Femur (tissue), 1 donor: ENCODE measurements at regions not wholly inside any gene's neighbourhood (a gene's known extent, or its start where the extent isn't known, plus 50 kb on each side); places are given as distances from the start of the nearest gene placed in this dataset.
"Not testable (repeated sequence)": the region's sequence is repeated elsewhere in the genome, so short reads cannot be mapped to it uniquely, and the experiment has no call there.

Experiments used
- DNase-seq: peaks from one replicate; pipeline ENCODE4 v3.0.0-alpha.2; 2017

DNA sequence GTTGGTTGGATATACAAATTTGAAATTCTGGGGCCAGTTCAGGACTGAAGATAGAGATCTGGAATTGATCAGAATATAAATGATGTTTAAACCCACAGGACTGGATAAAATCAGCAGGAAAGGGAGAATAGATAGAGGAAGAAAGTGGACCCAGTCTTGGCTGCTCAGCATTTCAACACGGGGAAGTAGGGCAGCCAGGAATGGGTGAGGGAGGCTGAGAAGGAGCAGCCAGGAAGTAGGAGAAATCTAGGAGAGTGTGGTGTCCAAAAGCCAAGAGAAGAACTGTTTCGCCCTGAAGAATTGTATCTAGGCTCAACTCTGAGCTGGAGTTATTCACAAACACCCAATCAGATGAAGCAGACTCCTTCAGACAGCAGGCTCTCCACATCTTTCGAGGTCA is 197.9 kb downstream of the CDCA7 start:
- no peak for DNase-seq

DNA sequence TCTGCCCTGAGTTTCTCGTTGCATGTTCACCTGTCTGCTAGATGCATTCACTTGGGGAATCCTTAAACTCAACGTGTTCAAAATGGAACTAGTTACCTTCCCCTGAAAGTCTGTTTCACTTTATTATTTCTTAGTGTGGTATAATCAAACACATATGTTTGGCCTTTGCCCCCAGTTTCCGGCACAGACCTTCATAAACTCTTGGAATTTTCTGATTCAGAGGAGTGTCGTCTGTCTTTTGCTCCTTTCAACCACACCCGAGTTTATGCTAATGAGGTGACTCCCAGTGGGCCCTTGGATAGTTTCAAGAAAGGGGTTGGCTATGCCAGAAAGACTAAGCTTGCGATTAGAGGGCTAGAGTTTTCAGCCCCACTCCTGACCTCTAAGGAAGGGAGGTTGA is 198.9 kb downstream of the CDCA7 start:
- no peak for DNase-seq

DNA sequence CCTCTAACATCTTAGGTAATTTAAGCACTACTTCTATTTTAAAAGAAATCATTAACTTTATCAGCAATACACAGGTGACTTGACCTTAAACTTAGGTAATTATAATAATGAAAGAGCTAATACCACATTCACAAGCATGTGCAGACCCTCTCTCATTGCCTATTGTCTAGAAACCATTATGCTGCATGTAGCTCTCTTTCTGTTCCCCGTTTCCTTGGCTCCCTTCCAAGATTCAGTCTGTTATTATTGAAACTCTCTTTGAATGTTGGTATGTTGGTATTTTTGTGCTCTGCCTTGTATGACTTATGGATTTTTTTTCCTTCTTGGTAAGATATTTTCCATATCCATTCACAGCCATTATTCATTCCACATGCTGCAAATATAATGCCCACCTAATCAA is 201.2 kb downstream of the CDCA7 start:
- DNase-seq, result no peak

DNA sequence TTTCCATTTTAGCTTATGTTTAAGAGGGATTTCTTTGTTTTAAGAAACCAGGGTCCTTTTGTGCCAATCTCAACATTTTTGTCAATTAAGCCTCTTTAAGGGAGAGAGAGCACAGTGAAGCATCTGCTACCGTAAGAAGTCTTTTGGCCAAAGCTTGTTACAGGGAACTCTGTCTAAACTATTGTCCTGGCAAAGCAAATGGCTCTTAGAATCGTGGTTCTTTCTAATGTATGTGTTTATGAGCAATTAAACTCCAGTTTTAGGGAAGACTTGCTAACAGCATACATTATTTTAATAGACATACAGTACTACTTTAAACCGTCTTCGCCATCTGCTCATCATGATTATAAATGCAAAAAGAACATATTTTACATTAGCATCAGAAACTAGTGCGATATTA is 202.1 kb downstream of the CDCA7 start:
- DNase-seq, result no peak

DNA sequence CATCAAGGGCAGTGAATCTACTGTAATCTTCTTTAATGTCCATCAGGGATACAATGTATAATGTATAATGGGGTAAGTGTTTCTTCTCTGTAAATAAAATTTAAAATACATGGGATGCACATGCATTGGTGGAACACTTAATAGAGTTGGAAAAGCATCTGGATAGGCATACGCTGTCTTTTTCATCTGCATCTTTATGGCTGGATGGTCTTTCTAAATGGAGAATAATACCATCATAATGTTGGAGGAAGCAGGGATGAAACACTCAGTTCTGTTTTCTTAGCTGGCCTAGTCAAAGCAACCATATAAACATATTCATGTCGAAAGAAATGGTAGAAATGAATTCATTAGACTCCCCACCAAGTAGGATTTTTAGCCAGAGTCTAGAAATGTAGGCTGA is 202.8 kb downstream of the CDCA7 start:
- no peak for DNase-seq

DNA sequence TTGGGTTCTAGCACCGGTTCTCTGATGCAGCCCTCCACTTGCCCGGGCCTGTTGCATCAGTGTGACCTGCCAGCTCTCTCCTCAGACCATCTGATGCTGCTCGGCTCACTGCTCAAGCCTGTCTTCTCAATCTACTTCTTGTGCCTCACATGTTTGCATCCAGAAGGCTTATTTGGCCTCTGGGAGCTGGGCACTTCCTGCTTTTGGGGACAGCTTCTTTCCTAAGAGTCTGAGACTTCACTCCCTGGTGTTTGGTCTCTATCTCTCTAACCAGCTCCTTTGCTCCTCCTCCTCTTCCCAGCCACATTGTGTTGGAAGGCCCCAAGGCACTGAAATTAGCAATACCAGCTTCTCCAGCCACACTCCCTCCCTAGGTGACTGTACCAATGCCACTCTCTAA is 212.8 kb downstream of the CDCA7 start:
- no peak for DNase-seq

DNA sequence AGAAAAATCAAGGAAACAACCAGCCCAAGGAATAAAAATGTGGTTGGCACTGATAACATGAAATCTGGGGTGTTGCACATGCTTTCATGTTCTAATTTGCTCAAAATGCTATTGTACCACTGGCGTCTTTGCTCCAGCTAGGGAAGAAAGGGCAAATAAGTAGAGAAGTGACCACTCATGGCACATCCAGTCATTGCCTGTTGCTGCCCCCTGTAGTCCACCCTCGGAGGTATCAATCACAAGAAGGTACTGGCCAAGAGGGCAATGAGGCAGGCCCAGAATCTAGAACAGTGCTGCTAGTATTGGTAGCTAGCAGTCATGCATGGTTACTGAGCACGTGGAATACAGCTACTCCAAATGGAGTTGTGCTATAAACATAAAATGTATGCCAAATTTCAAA is 213.4 kb downstream of the CDCA7 start:
- no peak for DNase-seq

DNA sequence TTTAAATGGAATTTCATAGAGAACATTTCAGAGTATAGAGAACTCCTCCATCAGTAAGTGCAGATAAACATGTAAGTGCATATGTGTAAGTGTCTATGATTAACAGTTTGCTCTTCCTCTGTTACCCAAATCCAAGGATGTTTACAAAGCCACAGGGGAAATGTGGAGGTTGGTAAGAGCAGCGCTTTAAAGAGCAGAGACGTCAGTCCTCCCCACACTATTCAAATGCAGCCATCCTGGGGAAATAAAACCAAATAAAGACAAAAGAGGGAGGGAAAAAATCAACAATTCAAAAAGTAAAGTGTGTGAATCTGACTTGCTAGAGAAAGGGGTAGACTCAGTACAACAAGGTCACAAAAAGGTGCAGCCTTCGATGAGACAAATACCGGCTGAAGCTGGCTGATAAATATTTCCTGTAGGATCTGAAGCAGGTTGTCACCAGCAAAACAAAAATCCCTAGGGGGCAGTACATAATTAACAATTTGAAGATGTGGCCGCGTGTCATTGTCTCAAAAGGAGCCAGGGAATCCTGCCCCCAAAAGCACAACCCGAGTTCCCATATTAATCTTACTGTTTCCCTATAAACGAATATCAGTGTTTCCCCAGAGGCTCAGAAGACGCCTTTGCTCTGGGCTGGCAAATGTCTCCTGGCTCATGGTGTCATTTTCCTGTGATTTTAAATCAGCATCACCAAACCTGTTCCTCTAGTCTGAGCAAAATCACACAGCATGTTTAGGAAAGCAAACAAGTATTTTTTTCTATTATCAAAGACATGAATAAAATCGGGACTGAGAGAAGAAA is 216.5 kb downstream of the CDCA7 start:
- no peak for DNase-seq

DNA sequence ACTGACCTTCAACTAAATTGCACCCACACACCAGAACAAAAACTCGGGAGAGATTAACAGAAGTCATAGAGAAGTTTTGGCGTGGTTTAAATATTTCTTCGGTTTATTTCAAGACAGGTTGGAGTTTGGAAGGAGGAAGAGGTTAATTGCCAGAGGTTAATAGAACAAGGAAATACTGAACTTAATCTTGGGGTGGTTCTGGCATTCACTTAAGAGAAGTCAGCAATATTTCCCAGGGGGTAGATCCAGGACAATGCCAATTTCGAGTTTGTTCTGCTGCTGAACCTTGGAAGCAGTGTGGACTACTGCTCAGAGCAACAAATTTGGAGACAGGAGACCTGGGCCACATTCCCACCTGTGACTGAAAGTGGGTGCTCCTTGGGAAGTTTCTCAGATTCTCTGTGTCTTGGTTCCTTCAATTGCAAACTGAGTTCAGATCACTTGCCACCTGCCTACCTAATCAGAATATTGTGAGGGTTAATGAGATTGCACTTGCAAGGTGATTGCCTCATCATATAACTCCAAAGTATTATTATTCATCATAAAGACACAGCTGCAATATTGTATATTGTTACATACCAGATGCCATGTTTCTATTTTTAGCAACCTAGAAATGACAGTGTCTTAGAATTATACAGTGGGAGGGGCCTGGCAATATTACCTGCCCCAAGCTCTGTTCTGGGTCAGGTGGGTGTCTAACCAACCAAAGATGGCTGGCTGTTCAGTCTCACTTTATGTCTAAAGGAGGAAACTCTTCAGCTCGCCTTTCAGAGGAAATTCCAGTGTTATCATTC is 217.4 kb downstream of the CDCA7 start:
- DNase-seq, result no peak

DNA sequence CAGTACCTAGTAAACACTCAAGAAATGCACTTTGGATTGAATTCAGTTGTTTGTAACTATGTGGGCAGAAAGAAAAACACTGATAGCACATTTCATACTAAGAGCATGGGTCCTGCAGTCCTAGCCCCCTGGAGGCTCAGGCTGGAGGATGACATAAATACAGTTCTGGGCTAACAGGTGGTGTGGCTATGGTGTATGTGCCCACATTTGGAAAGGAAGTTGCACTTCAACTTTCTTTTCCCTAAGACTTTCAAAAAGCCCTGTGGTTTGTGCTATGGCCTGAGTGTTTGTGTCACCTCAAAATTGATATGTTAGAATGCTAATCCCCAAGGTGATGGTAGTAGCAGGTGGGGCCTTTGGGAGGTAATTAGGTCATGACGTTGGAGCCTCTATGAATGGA is 218.2 kb downstream of the CDCA7 start:
- no peak for DNase-seq

DNA sequence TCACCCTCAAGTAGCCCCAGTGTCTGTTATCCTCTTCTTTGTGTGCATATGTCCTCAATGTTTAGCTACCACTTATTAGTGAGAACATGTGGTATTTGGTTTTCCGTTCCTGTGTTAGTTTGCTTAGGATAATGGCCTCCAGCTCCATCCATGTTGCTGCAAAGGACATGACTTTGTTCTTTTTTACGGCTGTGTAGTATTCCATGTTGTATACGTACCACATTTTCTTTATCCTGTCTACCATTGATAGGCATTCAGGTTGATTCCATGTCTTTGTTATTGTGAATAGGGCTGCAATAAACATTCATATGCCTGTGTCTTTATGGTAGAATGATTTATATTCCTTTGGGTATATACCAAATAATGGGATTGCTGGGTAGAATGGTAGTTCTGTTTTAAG is 219.1 kb downstream of the CDCA7 start:
- DNase-seq, result not testable (repeated sequence)

DNA sequence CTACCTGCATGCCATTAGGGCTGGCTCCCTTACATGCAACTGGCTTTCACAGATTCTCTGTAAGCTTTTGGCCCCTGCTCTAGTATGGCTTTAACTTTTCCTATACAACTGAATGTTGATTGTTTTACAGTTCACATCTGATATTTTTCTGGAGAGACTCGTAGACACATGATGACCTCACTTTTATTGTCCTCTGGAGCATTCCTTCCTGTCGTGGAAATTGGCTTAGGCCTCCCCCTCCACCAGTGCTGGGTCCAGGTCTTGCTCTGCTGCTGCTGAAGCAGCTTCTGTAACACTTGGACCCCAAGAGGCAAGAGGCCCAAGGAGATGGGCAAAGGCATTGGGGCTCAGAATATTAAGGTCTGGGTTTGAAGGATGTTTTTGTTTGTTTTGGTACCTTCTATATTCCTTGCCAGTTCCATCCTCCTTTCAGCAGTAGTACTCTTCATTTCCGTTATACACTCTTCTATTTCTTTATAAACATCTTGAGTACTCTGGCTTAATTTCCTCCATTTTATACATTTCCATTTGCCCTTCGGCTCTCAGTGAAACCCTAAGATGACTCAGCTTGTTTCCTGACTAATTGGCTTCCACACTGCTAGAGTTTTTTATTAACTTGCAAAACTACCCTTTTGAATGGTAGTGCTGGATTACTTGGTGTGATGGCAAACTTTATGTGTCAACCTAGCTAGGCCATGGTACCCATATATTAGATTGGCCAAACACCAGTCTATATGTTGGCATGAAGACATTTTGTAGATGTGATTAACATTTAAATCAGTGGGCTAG is 219.8 kb downstream of the CDCA7 start:
- no peak for DNase-seq

DNA sequence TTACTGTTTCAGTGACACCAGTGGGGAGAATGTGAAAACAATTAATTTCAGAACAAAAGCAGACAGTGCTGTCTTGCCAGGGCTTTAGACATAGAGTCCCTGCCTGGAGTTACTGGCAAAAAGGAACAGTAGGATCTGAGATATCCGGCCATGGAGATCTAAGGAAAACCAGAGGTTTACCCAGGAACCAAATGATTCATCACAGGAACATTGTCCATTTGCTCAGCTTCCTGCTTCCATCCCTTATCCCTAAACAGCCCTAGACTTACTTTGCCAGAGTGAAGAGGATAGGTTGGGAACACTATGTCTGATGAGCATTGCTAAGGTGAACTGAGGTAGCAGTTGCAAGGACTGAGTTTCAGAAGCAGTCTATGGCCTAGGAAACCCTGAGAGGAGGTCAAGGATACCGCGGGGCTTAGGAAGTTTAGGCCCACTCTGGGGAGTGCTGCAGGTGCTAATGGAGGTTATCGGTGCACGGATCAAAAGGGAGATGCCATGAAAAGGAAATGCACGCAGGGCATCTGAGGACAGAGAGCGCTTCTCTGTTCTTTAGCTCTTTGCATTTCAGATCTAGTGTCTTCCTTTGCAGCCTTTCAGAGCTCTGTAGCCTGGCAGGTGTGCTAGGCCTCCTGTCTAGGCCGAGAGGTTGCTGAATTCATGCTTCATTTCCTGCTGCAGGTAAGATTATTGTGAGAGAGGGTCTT is 223.9 kb downstream of the CDCA7 start:
- DNase-seq, result no peak

DNA sequence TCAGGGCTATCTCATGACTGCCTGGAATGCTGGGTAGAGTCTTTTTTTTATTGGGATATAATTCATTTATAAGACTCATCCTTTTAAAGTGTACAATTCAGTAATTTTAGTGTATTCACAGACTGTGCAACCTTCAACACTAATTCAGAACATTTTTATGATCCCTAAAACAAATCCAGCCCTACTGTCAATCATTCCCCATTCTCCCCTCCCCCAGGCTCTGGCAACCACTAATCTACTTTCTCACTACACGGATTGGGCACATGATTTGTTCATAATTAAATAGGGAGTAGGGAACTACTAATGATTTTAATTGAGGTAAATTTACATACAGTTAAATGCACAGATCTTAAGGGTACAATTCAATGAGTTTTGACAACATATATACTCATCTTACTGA is 225.7 kb downstream of the CDCA7 start:
- no peak for DNase-seq

DNA sequence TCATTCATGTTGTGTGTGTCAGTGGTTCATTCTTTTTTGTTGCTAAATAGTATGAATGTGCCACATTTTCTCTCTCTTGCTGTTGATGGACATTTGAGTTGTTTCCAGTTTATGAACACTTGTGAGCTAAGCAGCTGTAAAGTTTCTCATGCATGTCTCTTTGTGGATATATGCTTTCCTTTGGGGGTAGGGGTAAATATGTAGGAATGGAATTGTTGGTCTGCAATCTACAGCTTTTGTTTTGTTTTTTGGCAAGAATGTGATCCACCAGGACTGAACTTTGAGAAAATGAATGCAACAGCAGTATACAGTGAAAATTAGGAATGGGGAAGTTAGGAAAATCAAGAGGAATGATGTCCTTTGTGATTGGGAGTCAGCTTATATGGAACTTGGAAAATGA is 226.3 kb downstream of the CDCA7 start:
- DNase-seq, result no peak

DNA sequence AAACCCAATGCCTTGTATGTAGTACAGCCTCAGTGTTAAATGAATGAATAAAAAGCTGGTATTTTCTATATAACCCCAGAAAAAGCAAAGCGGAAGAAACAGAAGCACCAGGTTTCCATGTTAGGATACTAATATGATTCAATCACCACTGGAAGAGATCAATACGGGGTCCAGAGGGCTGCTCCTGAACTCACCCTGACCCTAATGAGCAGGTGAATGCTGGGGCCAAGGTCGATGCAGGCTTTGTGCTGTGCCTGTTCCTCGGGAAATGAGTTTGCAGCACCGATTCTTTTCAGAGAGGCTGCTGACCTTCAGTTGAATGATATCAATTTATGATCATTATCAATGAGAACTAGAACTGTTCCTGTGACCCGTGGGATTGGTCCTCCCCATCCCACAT is 228.5 kb downstream of the CDCA7 start:
- DNase-seq, result no peak

DNA sequence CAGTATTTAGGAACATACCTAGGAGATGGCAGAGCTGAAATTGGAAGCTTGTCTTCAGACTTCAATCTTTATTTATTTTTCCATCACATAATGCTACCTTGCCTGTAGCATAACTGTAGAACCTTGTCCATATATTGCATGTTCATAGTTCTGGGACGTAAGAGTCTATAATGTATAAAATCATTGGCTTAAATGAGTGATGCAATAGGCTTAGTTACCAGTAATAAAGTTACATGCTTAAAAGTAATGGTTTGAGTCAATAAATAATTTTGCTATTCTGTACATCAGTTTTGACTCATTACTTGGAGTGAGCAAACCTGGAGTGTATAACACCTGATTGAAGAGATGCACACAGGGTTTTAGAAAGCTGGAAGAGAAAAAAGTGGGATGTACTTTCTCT is 229.3 kb downstream of the CDCA7 start:
- no peak for DNase-seq

DNA sequence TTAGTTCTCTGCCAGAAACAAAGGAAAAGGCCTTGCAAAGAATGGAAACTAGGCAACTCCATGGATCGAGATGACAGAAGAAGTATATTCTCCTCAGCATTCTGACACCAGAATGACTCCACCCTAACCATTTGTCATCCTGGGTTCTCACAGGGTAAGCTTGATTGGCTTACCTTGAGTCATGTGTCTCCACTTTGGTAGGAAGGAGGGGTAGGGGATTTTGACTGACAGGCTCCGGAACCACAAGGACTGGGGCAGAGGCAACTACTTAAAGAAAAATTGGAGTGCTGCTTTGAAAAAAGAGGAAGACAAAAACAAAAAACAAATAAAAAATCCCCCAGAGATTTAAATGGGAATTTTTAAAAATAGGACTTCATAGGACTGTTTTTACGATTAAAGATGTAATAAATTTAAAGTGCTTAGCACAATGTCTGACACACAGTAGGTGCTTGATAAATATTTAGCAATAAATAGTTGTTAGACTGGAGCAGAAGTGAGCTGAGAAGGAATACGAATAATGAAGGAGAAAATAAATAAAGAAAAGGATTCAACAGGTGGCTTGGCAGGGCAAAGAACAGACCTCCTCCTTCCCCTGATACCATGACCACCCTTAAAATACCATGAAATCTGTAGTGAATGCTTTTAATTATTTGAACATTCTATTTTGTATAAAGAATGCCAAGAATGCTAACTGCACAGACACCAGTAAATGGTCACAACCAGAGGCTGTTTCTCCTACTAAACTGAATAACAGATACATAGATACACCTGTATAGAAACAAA is 230.2 kb downstream of the CDCA7 start:
- no peak for DNase-seq

DNA sequence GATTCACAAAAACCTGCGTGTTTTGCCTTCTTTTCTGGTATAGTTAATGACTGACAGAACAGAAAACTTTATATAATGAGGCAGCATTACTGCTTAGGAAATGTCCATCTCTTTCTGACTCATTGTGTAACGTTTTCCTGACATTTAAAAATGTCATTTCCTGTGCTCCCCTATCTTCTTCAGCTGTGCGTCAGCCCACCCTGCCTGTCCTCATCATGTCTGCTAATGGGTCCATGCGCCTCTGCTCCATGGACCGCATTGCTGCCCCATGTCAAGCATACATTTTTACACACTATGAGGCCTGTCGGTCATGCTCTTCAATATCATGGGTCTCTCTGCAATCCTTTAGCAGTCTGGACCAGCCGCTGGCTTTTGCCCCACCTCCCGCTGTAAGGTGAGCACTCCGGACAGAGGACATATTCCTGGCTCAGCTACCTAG is 234.3 kb downstream of the CDCA7 start:
- no peak for DNase-seq

DNA sequence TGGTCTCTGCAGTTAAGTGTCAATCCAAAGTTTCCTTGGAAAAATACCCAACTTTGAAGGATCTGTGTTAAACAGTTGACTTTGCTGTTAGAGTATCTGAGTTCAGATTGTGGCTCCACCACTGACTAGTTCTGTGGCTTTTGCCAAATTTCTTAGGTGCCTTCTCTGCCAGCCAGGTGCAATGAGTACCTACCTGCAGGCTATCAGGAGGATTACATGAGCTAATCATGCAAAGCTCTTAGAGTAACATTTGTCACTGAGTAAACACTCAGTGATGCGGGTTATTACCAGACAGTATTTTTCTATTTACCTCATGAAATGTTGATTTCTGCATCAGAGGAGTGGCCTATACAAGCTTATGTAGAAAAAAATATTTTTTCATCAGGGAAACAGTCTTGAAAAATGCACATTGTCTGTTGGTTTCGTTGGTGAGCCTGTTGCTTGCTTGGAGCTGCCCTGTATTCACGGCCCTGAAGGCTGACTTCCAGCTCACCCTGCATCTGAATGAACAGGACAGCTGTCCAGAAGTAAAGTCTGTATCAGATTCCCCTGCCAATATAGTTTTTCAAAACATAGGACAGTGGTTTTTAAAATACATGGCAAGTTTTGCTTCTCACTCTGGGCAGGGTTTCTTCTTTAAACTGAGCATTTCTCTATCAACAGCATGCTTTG is 235.1 kb downstream of the CDCA7 start:
- peak; percentile 53 for DNase-seq

DNA sequence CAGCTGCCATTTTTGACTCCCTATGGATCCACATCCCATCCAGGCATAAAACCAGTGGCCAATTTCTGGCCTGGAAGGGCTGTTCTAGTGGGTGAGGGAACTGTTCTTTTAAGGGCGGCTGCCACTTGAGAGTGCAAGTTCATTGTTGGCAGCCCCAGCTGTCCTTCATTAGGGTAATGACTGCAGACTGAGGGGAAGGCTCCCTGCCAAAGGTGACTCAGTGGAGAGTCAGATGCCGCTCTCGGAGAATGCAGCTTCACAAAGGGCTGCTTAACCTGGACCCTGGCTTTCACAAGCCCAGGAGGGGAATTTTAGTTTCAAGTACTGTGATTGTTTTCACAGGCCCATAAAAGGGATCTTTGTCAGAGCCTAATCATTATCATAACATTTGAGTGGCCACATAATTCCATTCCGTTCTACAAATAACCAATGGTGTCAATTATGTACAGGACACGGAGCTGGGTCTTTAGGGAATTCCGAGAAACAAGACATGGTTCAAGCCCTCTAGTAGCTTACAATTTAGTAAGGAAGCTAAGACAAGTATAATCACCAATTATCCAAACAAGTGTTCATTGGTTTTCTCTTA is 235.7 kb downstream of the CDCA7 start:
- peak; percentile 76 for DNase-seq
